K562 (cell line): ENCODE measurements at regions not wholly inside any gene's neighbourhood (a gene's known extent, or its start where the extent isn't known, plus 50 kb on each side); places are given as distances from the start of the nearest gene placed in this dataset.

Experiments
- ATAC-seq: fragments of 200-7000 bp; cut with Tn5 transposase; 3 replicates; pipeline ENCODE4 v1.9.1; 2020; ENCODE audit warnings: moderate library complexity
- BruUV-seq: library from RNA; stranded (reverse); fragments of 400-500 nt; replicated peaks from 2 replicates; lab custom pipeline; 2021; lab: Mats Ljungman, UMichigan
- CTCF ChIA-PET: fragments of 300-600 bp; formaldehyde crosslinking; extraction: SDS; loops from one replicate; lab custom pipeline; 2021; ENCODE audit warnings: low intra/inter-chr PET ratio; lab: Yijun Ruan, JAX
- POLR2A ChIA-PET: fragments of 300-600, 350-650 bp; sonication (Branson Sonifier 250); formaldehyde crosslinking; extraction: SDS; loops from one replicate; lab custom pipeline; 2021; ENCODE audit warnings: antibody characterized with exemption, inconsistent platforms; lab: Yijun Ruan, JAX
- DNase-seq, 4 experiments: peaks; one replicate each; pipeline versions ENCODE4 v3.0.0 to v3.0.0-alpha.2; 2011 to 2018; ENCODE audit warnings: low spot score in 3 of 4, mixed read lengths in 3 of 4; ENCODE audit errors: extremely low read depth in 1 of 4
- FAIRE-seq: peaks from 2 replicates; lab custom pipeline; 2011; peaks lifted over from hg19 to GRCh38; lab: Jason Lieb, UNC
- H2AFZ ChIP-seq: 2 replicates; pipeline ENCODE4 v1.6.0; 2011; ENCODE audit warnings: low read depth, low read length, control low read depth, inconsistent platforms
- H3K27ac ChIP-seq: fragments of 200-600 bp; 3 replicates; pipeline ENCODE4 v1.8.0; 2011; ENCODE audit warnings: low read depth, mild to moderate bottlenecking, control low read depth, inconsistent platforms, low read length, moderate library complexity, mixed read lengths; ENCODE audit errors: extremely low read depth
- H3K27me3 ChIP-seq, 2 experiments: fragments of 300-600 bp in 1 of 2; 2 replicates in 1 of 2; 3 replicates in 1 of 2; pipeline versions ENCODE4 v1.6.0 to v1.8.0; 2011; ENCODE audit warnings: inconsistent platforms in 2 of 2, low read length in 2 of 2, mild to moderate bottlenecking in 1 of 2, mixed read lengths in 1 of 2, moderate library complexity in 1 of 2; ENCODE audit not compliant: control insufficient read depth in 2 of 2, insufficient read depth in 2 of 2
- H3K36me3 ChIP-seq: fragments of 300-600 bp; 3 replicates; pipeline ENCODE4 v1.8.0; 2011; ENCODE audit warnings: mild to moderate bottlenecking, low read length, inconsistent platforms; ENCODE audit not compliant: control insufficient read depth, insufficient read depth
- H3K4me1 ChIP-seq, 2 experiments: fragments of 200-600 bp in 1 of 2; replicated peaks in 1 of 2; 2 replicates in 1 of 2; 3 replicates in 1 of 2; pipeline versions ENCODE4 v1.5.1 to v1.8.0; 2011; ENCODE audit warnings: inconsistent platforms in 2 of 2, low read length in 2 of 2, mild to moderate bottlenecking in 1 of 2, mixed read lengths in 1 of 2, moderate library complexity in 1 of 2; ENCODE audit not compliant: control insufficient read depth in 2 of 2, insufficient read depth in 2 of 2
- H3K4me2 ChIP-seq: 2 replicates; pipeline ENCODE4 v1.6.1; 2011; ENCODE audit warnings: low read length, control low read depth, inconsistent platforms, mixed read lengths; ENCODE audit not compliant: insufficient read depth
- H3K4me3 ChIP-seq: fragments of 200-600 bp; sonication (generic), shearing (Covaris generic); 2 replicates; pipeline ENCODE4 v1.5.1; 2016; ENCODE audit warnings: control low read depth, inconsistent platforms
- H3K79me2 ChIP-seq: fragments of 200-600 bp; 3 replicates; pipeline ENCODE4 v1.8.0; 2011; ENCODE audit warnings: low read length, inconsistent platforms; ENCODE audit not compliant: control insufficient read depth, insufficient read depth
- H3K9ac ChIP-seq, 2 experiments: 2 replicates each; pipeline versions ENCODE4 v1.6.0 to v1.6.1; 2011; ENCODE audit warnings: low read depth in 2 of 2, low read length in 2 of 2, control low read depth in 1 of 2, inconsistent platforms in 1 of 2, mild to moderate bottlenecking in 1 of 2, mixed read lengths in 1 of 2; ENCODE audit not compliant: insufficient read depth in 1 of 2
- H3K9me1 ChIP-seq: one replicate; pipeline ENCODE4 v1.6.0; 2011; ENCODE audit warnings: inconsistent platforms, mild to moderate bottlenecking, low read length, moderate library complexity; ENCODE audit not compliant: control insufficient read depth, insufficient read depth
- H3K9me3 ChIP-seq: replicated peaks from 2 replicates; pipeline ENCODE4 v1.5.1; 2011; ENCODE audit warnings: low read depth, low read length, inconsistent platforms; ENCODE audit not compliant: control insufficient read depth, insufficient read depth
- H4K20me1 ChIP-seq: replicated peaks from 2 replicates; pipeline ENCODE4 v1.6.1; 2011; ENCODE audit warnings: low read length, inconsistent platforms, mixed read lengths; ENCODE audit not compliant: control insufficient read depth, insufficient read depth
- BDP1 ChIP-seq: IDR thresholded peaks from 3 replicates; pipeline ENCODE4 v1.6.1; 2011; ENCODE audit not compliant: insufficient read length, insufficient read depth
- CC2D1A ChIP-seq: fragments of 450-650 bp; IDR thresholded peaks from 2 replicates; pipeline ENCODE4 v1.6.1; 2017; ENCODE audit warnings: mild to moderate bottlenecking
- CHAMP1 ChIP-seq: fragments of 450-650 bp; IDR thresholded peaks from 2 replicates; pipeline ENCODE4 v1.6.1; 2016; ENCODE audit warnings: mild to moderate bottlenecking
- CXXC5 ChIP-seq: fragments of 250-450 bp; sonication (Bioruptor Pico); IDR thresholded peaks from 2 replicates; pipeline ENCODE4 v1.8.0; 2022; ENCODE audit warnings: inconsistent platforms, mild to moderate bottlenecking, moderate library complexity
- KHSRP ChIP-seq: fragments of 450-650 bp; IDR thresholded peaks from 2 replicates; pipeline ENCODE4 v1.6.1; 2017
- MLLT1 ChIP-seq, 2 experiments: fragments of 450-650 bp; IDR thresholded peaks; 2 replicates each; pipeline ENCODE4 v1.6.1; 2016
- NRF1 ChIP-seq, 2 experiments: fragments of 450-650 bp; IDR thresholded peaks in 1 of 2; conservative IDR thresholded peaks in 1 of 2; 2 replicates each; pipeline ENCODE4 v1.6.1; 2014; ENCODE audit warnings: mild to moderate bottlenecking in 2 of 2
- POLR3A ChIP-seq: IDR thresholded peaks from 2 replicates; pipeline ENCODE4 v1.6.1; 2011; ENCODE audit warnings: borderline replicate concordance, mild to moderate bottlenecking, moderate library complexity; ENCODE audit not compliant: insufficient read length, insufficient read depth; ENCODE audit errors: extremely low read depth
- TBP ChIP-seq: optimal IDR thresholded peaks from 2 replicates; pipeline ENCODE3; 2011; ENCODE audit warnings: low read depth, low read length, improper control_type of control experiment
- TEAD4 ChIP-seq, 2 experiments: sonication (generic) in 1 of 2; formaldehyde crosslinking in 1 of 2; IDR thresholded peaks; 2 replicates each; pipeline versions ENCODE4 v1.6.1 to v1.8.0; 2012 to 2022; ENCODE audit warnings: borderline replicate concordance in 1 of 2, inconsistent platforms in 1 of 2, low read length in 1 of 2, mild to moderate bottlenecking in 1 of 2, missing genetic modification reagents in 1 of 2
- UBTF ChIP-seq, 2 experiments: IDR thresholded peaks; 2 replicates each; pipeline ENCODE4 v1.6.1; 2012; ENCODE audit warnings: improper control_type of control experiment in 2 of 2, low read depth in 2 of 2, low read length in 2 of 2, borderline replicate concordance in 1 of 2
- ZNF12 ChIP-seq: sonication (generic); formaldehyde crosslinking; IDR thresholded peaks from 2 replicates; pipeline ENCODE4 v1.4.0; 2020; ENCODE audit warnings: mild to moderate bottlenecking, missing genetic modification reagents
- ZNF316 ChIP-seq: fragments of 450-650 bp; IDR thresholded peaks from 2 replicates; pipeline ENCODE4 v1.6.1; 2016
- ZNF507 ChIP-seq: conservative IDR thresholded peaks from 2 replicates; pipeline ENCODE4 v1.6.1; 2017; ENCODE audit warnings: missing genetic modification characterization, missing compliant biosample characterization
- ZZZ3 ChIP-seq: fragments of 450-650 bp; IDR thresholded peaks from 2 replicates; pipeline ENCODE4 v1.6.1; 2016; ENCODE audit warnings: antibody characterized with exemption, mild to moderate bottlenecking, moderate library complexity
- WGBS: fragments of 100-300 bp; shearing (Covaris generic); methylation state at CpG from one replicate; pipeline ENCODE4 v1.1.6; 2016; ENCODE audit warnings: low coverage, mixed read lengths; ENCODE audit not compliant: insufficient coverage; ENCODE audit errors: missing lambda C conversion rate; 5-methylcytosine and 5-hydroxymethylcytosine counted together
- in situ Hi-C: fragments of 300-500 bp; cut with MboI; formaldehyde crosslinking; loops from 4 replicates; pipeline ENCODE4 v1.15.0; 2018; ENCODE audit warnings: inconsistent platforms, mixed read lengths
- intact Hi-C: fragments of 100-400 bp; cut with micrococcal nuclease; formaldehyde crosslinking; loops from 2 replicates; pipeline ENCODE4 v1.14.2; 2022

- H3K9me3 ChIP-seq = no peaks in the 10 kb centered on the region
- peak in 2 of 4 experiments; percentile 22 to 50 for DNase-seq
- no peaks in the 10 kb centered on the region for H3K79me2 ChIP-seq
- ATAC-seq = peak; percentile 81
- H4K20me1 ChIP-seq = no peaks in the 10 kb centered on the region
- H3K4me2 ChIP-seq = no peak overlapping the region
- intact Hi-C loops = no loop called here
- POLR2A ChIA-PET = no interaction called here
- H3K9me1 ChIP-seq = no peaks in the 10 kb centered on the region
- CTCF ChIA-PET = no interaction called here
- no peaks in the 10 kb centered on the region for H3K36me3 ChIP-seq
- H3K9ac ChIP-seq = no peak overlapping the region
- in situ Hi-C loops = no loop called here
- BruUV-seq = TSS peak; percentile 100
- H3K27ac ChIP-seq = no peak overlapping the region
- H3K4me1 ChIP-seq = peaks cover 0 to 4% of the 10 kb centered on the region in 2 experiments; a peak in 2 of 5 replicates
- no peak overlapping the region for H2AFZ ChIP-seq
- H3K4me3 ChIP-seq = no peak overlapping the region
- H3K27me3 ChIP-seq = peaks cover 4 to 10% of the 10 kb centered on the region in 2 experiments; a peak in 2 of 5 replicates
- 3% methylated on average over 21 of the region's 27 CpGs for WGBS
- FAIRE-seq = peak; percentile 56
- TF ChIP-seq CXXC5 (CRISPR knock-in tag) = peak; percentile 21; the same call in 1 of the 2 replicates
- TF ChIP-seq TEAD4 (IDR thresholded peaks at IDR 0.05; ENCODE audit: low read length) = peak; percentile 25; the same call in 1 of the 2 replicates
- TF ChIP-seq TEAD4 (CRISPR knock-in tag; IDR thresholded peaks at IDR 0.05; ENCODE audit: borderline replicate concordance) = no peak
- TF ChIP-seq ZNF316 = peak; percentile 30
- TF ChIP-seq BDP1 = peak; percentile 36
- TF ChIP-seq UBTF (IDR thresholded peaks at IDR 0.05; ENCODE audit: borderline replicate concordance in 1 of 2, low read depth in 2 of 2, low read length in 2 of 2) = peak in 1 of 2 experiments; percentile 92; a peak in 2 of 4 replicates
- TF ChIP-seq NRF1 (conservative IDR thresholded peaks at IDR 0.05 in 1 of 2, IDR thresholded peaks at IDR 0.05 in 1 of 2) = no peak
- no peak for TF ChIP-seq CHAMP1
- TF ChIP-seq CC2D1A = peak; percentile 95
- peak; percentile 79 for TF ChIP-seq POLR3A
- peak; percentile 90 for TF ChIP-seq TBP
- TF ChIP-seq ZZZ3 = no peak
- TF ChIP-seq MLLT1 (IDR thresholded peaks at IDR 0.05) = 0 out of 4 replicates have a peak, but pooled peaks of 1 of the 2 experiments have one; percentile 24
- no peak for TF ChIP-seq ZNF507 (tag)
- no peak for TF ChIP-seq KHSRP
- no peak for TF ChIP-seq ZNF12 (CRISPR knock-in tag)
These were observed 280.3 kb downstream of the FAM72C start for GRCh38 chr1:143691400-143691891.
